Trophoblast cell (in vitro differentiated cells and primary cell): ENCODE measurements at regions not wholly inside any gene's neighbourhood (a gene's known extent, or its start where the extent isn't known, plus 50 kb on each side); places are given as distances from the start of the nearest gene placed in this dataset.

Source experiments
- DNase-seq, 2 donors: peaks; one replicate each; pipeline ENCODE4 v3.0.0-alpha.2; 2016
- H2AFZ ChIP-seq: 2 replicates; pipeline ENCODE4 v1.6.1; 2013; ENCODE audit warnings: low read length, moderate library complexity, mild to moderate bottlenecking; ENCODE audit not compliant: insufficient read depth, poor library complexity
- H2AK5ac ChIP-seq: 2 replicates; pipeline ENCODE4 v1.6.1; 2013; ENCODE audit warnings: mild to moderate bottlenecking, low read length
- H2BK120ac ChIP-seq: 2 replicates; pipeline ENCODE4 v1.6.1; 2013; ENCODE audit warnings: low read length, mild to moderate bottlenecking, moderate library complexity; ENCODE audit not compliant: insufficient read depth, poor library complexity
- H2BK12ac ChIP-seq: 2 replicates; pipeline ENCODE4 v1.6.1; 2013; ENCODE audit warnings: mild to moderate bottlenecking, low read length, moderate library complexity
- H2BK5ac ChIP-seq: 2 replicates; pipeline ENCODE4 v1.6.1; 2013; ENCODE audit warnings: low read length, low read depth, moderate library complexity, mild to moderate bottlenecking; ENCODE audit not compliant: poor library complexity
- H3K14ac ChIP-seq: 2 replicates; pipeline ENCODE4 v1.6.1; 2013; ENCODE audit warnings: mild to moderate bottlenecking, low read length
- H3K18ac ChIP-seq: 2 replicates; pipeline ENCODE4 v1.6.1; 2013; ENCODE audit warnings: mild to moderate bottlenecking, low read length
- H3K23ac ChIP-seq: 2 replicates; pipeline ENCODE4 v1.6.1; 2013; ENCODE audit warnings: low read length
- H3K27ac ChIP-seq: 2 replicates; pipeline ENCODE4 v1.5.1; 2013; ENCODE audit warnings: low read depth, mild to moderate bottlenecking, inconsistent platforms, low read length, moderate library complexity
- H3K27me3 ChIP-seq: 2 replicates; pipeline ENCODE4 v1.6.1; 2013; ENCODE audit warnings: inconsistent platforms, mild to moderate bottlenecking, low read length, moderate library complexity; ENCODE audit not compliant: insufficient read depth
- H3K36me3 ChIP-seq, 2 experiments: 1 replicate in 1 of 2; 2 replicates in 1 of 2; pipeline ENCODE4 v1.6.1; 2013; ENCODE audit warnings: low read length in 2 of 2, mild to moderate bottlenecking in 2 of 2, moderate library complexity in 1 of 2; ENCODE audit not compliant: insufficient read depth in 2 of 2, control insufficient read depth in 1 of 2
- H3K4ac ChIP-seq: 2 replicates; pipeline ENCODE4 v1.6.1; 2013; ENCODE audit warnings: low read depth, mild to moderate bottlenecking, low read length, moderate library complexity
- H3K4me1 ChIP-seq, 2 experiments: 1 replicate in 1 of 2; 2 replicates in 1 of 2; pipeline ENCODE4 v1.6.1; 2013; ENCODE audit warnings: low read length in 2 of 2, mild to moderate bottlenecking in 2 of 2, moderate library complexity in 1 of 2; ENCODE audit not compliant: insufficient read depth in 2 of 2, control insufficient read depth in 1 of 2
- H3K4me2 ChIP-seq: 2 replicates; pipeline ENCODE4 v1.6.1; 2013; ENCODE audit warnings: inconsistent platforms, mild to moderate bottlenecking, low read length, moderate library complexity
- H3K4me3 ChIP-seq: 2 replicates; pipeline ENCODE4 v1.5.1; 2013; ENCODE audit warnings: mild to moderate bottlenecking, low read depth, low read length, inconsistent platforms
- H3K79me1 ChIP-seq: one replicate; pipeline ENCODE4 v1.6.1; 2013; ENCODE audit warnings: low read length
- H3K79me2 ChIP-seq: 2 replicates; pipeline ENCODE4 v1.6.1; 2013; ENCODE audit warnings: low read length, mild to moderate bottlenecking; ENCODE audit not compliant: control insufficient read depth, insufficient read depth, poor library complexity
- H3K9ac ChIP-seq: 2 replicates; pipeline ENCODE4 v1.6.1; 2013; ENCODE audit warnings: mild to moderate bottlenecking, low read length
- H3K9me3 ChIP-seq: 2 replicates; pipeline ENCODE4 v1.6.1; 2013; ENCODE audit warnings: low read depth, mild to moderate bottlenecking, control low read depth, inconsistent platforms, low read length; ENCODE audit not compliant: insufficient read depth
- H4K12ac ChIP-seq: 2 replicates; pipeline ENCODE4 v1.6.1; 2013; ENCODE audit warnings: low read depth, mild to moderate bottlenecking, low read length, moderate library complexity
- H4K8ac ChIP-seq: 2 replicates; pipeline ENCODE4 v1.6.1; 2013; ENCODE audit warnings: low read depth, mild to moderate bottlenecking, low read length, moderate library complexity
- H4K91ac ChIP-seq: one replicate; pipeline ENCODE4 v1.6.1; 2013; ENCODE audit warnings: low read depth, mild to moderate bottlenecking, low read length, moderate library complexity
- WGBS: extraction: QIAGEN DNeasy Blood & Tissue Kit; methylation state at CpG from one replicate; pipeline ENCODE4 v1.1.7; 2013; ENCODE audit warnings: missing lambda C conversion rate; ENCODE audit not compliant: insufficient read length, insufficient coverage; ENCODE audit errors: extremely low coverage; 5-methylcytosine and 5-hydroxymethylcytosine counted together

- H3K27me3 ChIP-seq: no peaks in the 10 kb centered on the region
- H3K4ac ChIP-seq: no peak overlapping the region
- H4K91ac ChIP-seq: no peak overlapping the region
- no peak overlapping the region for H3K4me3 ChIP-seq
- H2AK5ac ChIP-seq: no peak overlapping the region
- no peak overlapping the region for H3K14ac ChIP-seq
- H4K8ac ChIP-seq: no peak overlapping the region
- no peaks in the 10 kb centered on the region for H3K36me3 ChIP-seq
- no peaks in the 10 kb centered on the region for H3K79me1 ChIP-seq
- H3K9me3 ChIP-seq: no peaks in the 10 kb centered on the region
- H3K4me2 ChIP-seq: peak overlapping the region; percentile 1
- H3K79me2 ChIP-seq: no peaks in the 10 kb centered on the region
- no peak overlapping the region for H4K12ac ChIP-seq
- no peak overlapping the region for H2AFZ ChIP-seq
- no peak overlapping the region for H3K9ac ChIP-seq
- no peak overlapping the region for H2BK120ac ChIP-seq
- no peak overlapping the region for H3K18ac ChIP-seq
- WGBS: no CpG with 5 or more reads among the region's 1 CpG
- H3K23ac ChIP-seq: no peak overlapping the region
- H3K27ac ChIP-seq: no peak overlapping the region
- no peak overlapping the region for H2BK12ac ChIP-seq
- H2BK5ac ChIP-seq: no peak overlapping the region
- no peak for DNase-seq
- H3K4me1 ChIP-seq: peaks cover 7 to 12% of the 10 kb centered on the region in 2 experiments
Measured at GRCh38 chr2:126996378-126996699, 97.6 kb downstream of the TEX51 start.
